ENCODE measurements at regions not wholly inside any gene's neighbourhood (a gene's known extent, or its start where the extent isn't known, plus 50 kb on each side); places are given as distances from the start of the nearest gene placed in this dataset.

DNA sequence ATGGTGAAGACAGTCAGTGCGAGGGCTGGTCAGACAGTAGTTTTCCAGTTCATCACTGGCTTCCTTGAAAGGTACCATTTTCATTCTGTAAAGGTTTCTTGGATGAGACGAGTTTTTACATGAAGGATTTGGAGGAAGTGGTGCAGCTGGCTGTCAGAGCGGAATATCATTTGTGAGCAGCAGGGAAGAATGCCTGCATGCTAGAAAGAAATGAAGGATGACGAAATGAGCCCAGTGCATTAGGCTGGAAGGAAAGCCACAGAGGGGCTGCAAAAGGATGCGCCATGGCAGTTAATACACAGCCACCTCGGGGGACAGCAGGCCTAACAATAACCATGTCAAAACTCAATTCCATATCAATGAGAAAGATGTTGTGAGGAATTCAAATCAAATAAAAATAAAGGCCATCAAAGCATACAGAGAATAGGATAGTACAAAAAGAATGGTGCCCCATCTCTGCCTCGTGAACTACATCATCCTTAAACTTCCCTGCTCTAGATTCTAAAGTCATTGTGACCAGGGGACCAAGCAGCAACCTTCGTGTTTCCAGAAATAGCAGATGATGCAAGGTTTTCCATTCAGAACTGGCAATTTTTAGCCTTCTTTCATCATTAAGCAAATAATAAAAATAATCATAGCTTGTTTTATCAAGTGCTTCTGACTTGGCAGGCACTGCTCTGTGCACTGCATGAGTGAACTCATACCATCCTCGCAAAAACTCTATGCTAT lies 504.2 kb downstream of the RFC3 start:
- POLR2A ChIA-PET, result no interaction called here
- Histone ChIP-seq H3K36me3 (ENCODE audit: control insufficient read depth in 1 of 2, insufficient read depth in 2 of 2, low read length in 2 of 2) (no peaks in the 10 kb centered on the region), H3K4me3 (replicated peaks in 1 of 2; ENCODE audit: low read depth in 1 of 2, low read length in 2 of 2) (no peak overlapping the region), H2AFZ (ENCODE audit: low read depth, low read length, poor library complexity, severe bottlenecking) (no peak overlapping the region), H3K4me2 (ENCODE audit: low read length) (no peak overlapping the region), H3K9me2 (ENCODE audit: insufficient read depth) (no peaks in the 10 kb centered on the region), H3K27me3 (ENCODE audit: insufficient read depth, low read length) (no peaks in the 10 kb centered on the region), H3K9ac (ENCODE audit: low read length) (no peak overlapping the region), H3K79me2 (ENCODE audit: insufficient read depth, low read length) (no peaks in the 10 kb centered on the region), H4K20me1 (ENCODE audit: insufficient read depth) (no peaks in the 10 kb centered on the region), H3K4me1 (ENCODE audit: control insufficient read depth in 1 of 2, insufficient read depth in 2 of 2, low read length in 2 of 2) (no peaks in the 10 kb centered on the region), H3K27ac (ENCODE audit: low read depth, low read length) (no peak overlapping the region), H3K9me3 (ENCODE audit: control insufficient read depth in 1 of 2, insufficient read depth in 1 of 2, low read depth in 1 of 2, low read length in 2 of 2) (no peaks in the 10 kb centered on the region)
- intact Hi-C loops (cut with micrococcal nuclease), result no loop called here
- DNase-seq (ENCODE audit: low read depth, low spot score) (no peak), ATAC-seq (no peak)
- CTCF ChIA-PET, result no interaction called here
- BruUV-seq (replicated peaks), result no TSS peak
- RAD21 ChIA-PET (ENCODE audit: low non-redundant PET in 1 of 2, low total read pairs in 2 of 2, uncharacterized antibody in 2 of 2, unreplicated experiment in 2 of 2), result no interaction called here
- TF ChIP-seq CEBPB (IDR thresholded peaks at IDR 0.05; ENCODE audit: low read depth) (no peak), YY1 (IDR thresholded peaks at IDR 0.05; ENCODE audit: extremely low read depth, insufficient replicate concordance, low read depth, low read length) (no peak), POLR2AphosphoS5 (IDR thresholded peaks at IDR 0.05; ENCODE audit: low read depth, low read length) (no peak), RAD21 (IDR thresholded peaks at IDR 0.05; ENCODE audit: low read depth) (no peak), EZH2 (IDR thresholded peaks at IDR 0.05) (no peak), SIN3A (IDR thresholded peaks at IDR 0.05; ENCODE audit: low read depth) (no peak), FOSL1 (IDR thresholded peaks at IDR 0.05; ENCODE audit: low read depth) (no peak)
- TF ChIP-seq, protein P1, sequence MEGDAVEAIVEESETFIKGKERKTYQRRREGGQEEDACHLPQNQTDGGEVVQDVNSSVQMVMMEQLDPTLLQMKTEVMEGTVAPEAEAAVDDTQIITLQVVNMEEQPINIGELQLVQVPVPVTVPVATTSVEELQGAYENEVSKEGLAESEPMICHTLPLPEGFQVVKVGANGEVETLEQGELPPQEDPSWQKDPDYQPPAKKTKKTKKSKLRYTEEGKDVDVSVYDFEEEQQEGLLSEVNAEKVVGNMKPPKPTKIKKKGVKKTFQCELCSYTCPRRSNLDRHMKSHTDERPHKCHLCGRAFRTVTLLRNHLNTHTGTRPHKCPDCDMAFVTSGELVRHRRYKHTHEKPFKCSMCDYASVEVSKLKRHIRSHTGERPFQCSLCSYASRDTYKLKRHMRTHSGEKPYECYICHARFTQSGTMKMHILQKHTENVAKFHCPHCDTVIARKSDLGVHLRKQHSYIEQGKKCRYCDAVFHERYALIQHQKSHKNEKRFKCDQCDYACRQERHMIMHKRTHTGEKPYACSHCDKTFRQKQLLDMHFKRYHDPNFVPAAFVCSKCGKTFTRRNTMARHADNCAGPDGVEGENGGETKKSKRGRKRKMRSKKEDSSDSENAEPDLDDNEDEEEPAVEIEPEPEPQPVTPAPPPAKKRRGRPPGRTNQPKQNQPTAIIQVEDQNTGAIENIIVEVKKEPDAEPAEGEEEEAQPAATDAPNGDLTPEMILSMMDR (IDR thresholded peaks at IDR 0.05 in 2 of 3, conservative IDR thresholded peaks at IDR 0.05 in 1 of 3; ENCODE audit: borderline replicate concordance in 1 of 3, insufficient read depth in 1 of 3, low read depth in 2 of 3, low read length in 2 of 3), result no peak

DNA sequence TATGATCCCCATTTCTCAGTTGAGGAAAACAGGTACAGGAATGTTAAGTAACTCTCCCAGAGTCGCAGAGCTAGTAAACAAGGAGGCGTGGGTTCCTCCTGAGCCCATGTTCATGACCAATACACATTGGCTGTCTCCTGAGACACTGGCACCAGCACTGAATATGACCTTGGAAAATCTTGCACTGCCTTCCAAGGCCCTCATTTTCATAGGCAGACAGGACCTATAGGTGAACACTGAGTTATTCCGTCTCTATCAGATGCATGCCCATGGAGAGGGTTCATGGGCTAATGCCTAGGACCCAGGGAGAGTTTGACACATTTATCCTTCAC lies 504.8 kb downstream of the RFC3 start:
- Histone ChIP-seq H3K4me3 (replicated peaks in 1 of 2; ENCODE audit: low read depth in 1 of 2, low read length in 2 of 2) (no peak overlapping the region), H3K4me2 (ENCODE audit: low read length) (no peak overlapping the region), H3K79me2 (ENCODE audit: insufficient read depth, low read length) (no peaks in the 10 kb centered on the region), H3K36me3 (ENCODE audit: control insufficient read depth in 1 of 2, insufficient read depth in 2 of 2, low read length in 2 of 2) (no peaks in the 10 kb centered on the region), H3K4me1 (ENCODE audit: control insufficient read depth in 1 of 2, insufficient read depth in 2 of 2, low read length in 2 of 2) (no peaks in the 10 kb centered on the region), H3K27me3 (ENCODE audit: insufficient read depth, low read length) (no peaks in the 10 kb centered on the region), H2AFZ (ENCODE audit: low read depth, low read length, poor library complexity, severe bottlenecking) (no peak overlapping the region), H3K9me3 (ENCODE audit: control insufficient read depth in 1 of 2, insufficient read depth in 1 of 2, low read depth in 1 of 2, low read length in 2 of 2) (no peaks in the 10 kb centered on the region), H3K9me2 (ENCODE audit: insufficient read depth) (no peaks in the 10 kb centered on the region), H3K27ac (ENCODE audit: low read depth, low read length) (no peak overlapping the region), H3K9ac (ENCODE audit: low read length) (no peak overlapping the region), H4K20me1 (ENCODE audit: insufficient read depth) (no peaks in the 10 kb centered on the region)
- no peak for ATAC-seq
- no TSS peak for BruUV-seq (replicated peaks)
- POLR2A ChIA-PET, result no interaction called here
- intact Hi-C loops (cut with micrococcal nuclease), result no loop called here
- CTCF ChIA-PET, result no interaction called here
- no peak for DNase-seq (ENCODE audit: low read depth, low spot score)
- RAD21 ChIA-PET (ENCODE audit: low non-redundant PET in 1 of 2, low total read pairs in 2 of 2, uncharacterized antibody in 2 of 2, unreplicated experiment in 2 of 2), result no interaction called here
- TF ChIP-seq, protein P2, sequence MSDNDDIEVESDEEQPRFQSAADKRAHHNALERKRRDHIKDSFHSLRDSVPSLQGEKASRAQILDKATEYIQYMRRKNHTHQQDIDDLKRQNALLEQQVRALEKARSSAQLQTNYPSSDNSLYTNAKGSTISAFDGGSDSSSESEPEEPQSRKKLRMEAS (IDR thresholded peaks at IDR 0.05), result no peak
- TF ChIP-seq SIN3A (IDR thresholded peaks at IDR 0.05; ENCODE audit: low read depth) (no peak), YY1 (IDR thresholded peaks at IDR 0.05; ENCODE audit: extremely low read depth, insufficient replicate concordance, low read depth, low read length) (no peak), ZFX (IDR thresholded peaks at IDR 0.05) (no peak), EGR1 (IDR thresholded peaks at IDR 0.05; ENCODE audit: low read depth) (no peak), SRF (IDR thresholded peaks at IDR 0.05; ENCODE audit: low read depth) (no peak)
- TF ChIP-seq, protein P3, sequence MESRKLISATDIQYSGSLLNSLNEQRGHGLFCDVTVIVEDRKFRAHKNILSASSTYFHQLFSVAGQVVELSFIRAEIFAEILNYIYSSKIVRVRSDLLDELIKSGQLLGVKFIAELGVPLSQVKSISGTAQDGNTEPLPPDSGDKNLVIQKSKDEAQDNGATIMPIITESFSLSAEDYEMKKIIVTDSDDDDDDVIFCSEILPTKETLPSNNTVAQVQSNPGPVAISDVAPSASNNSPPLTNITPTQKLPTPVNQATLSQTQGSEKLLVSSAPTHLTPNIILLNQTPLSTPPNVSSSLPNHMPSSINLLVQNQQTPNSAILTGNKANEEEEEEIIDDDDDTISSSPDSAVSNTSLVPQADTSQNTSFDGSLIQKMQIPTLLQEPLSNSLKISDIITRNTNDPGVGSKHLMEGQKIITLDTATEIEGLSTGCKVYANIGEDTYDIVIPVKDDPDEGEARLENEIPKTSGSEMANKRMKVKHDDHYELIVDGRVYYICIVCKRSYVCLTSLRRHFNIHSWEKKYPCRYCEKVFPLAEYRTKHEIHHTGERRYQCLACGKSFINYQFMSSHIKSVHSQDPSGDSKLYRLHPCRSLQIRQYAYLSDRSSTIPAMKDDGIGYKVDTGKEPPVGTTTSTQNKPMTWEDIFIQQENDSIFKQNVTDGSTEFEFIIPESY (IDR thresholded peaks at IDR 0.05; ENCODE audit: extremely low read depth, insufficient replicate concordance, low read length), result no peak
